ENCODE measurements at regions not wholly inside any gene's neighbourhood (a gene's known extent, or its start where the extent isn't known, plus 50 kb on each side); places are given as distances from the start of the nearest gene placed in this dataset.

GRCh38 chr1:10889650-10890353 lies 93.4 kb upstream of the CASZ1 start:
- Histone ChIP-seq H3K27me3 (ENCODE audit: insufficient read depth, insufficient read length) (peaks cover 18% of the 10 kb centered on the region), H3K36me3 (ENCODE audit: insufficient read depth, insufficient read length, low read length) (no peaks in the 10 kb centered on the region), H3K4me3 (ENCODE audit: insufficient read length, low read depth) (no peak overlapping the region), H3K9ac (ENCODE audit: insufficient read length, low read depth) (peak overlapping the region; percentile 77), H3K4me1 (ENCODE audit: insufficient read depth, insufficient read length) (peaks cover 11% of the 10 kb centered on the region), H3K9me3 (ENCODE audit: insufficient read depth, low read length) (no peaks in the 10 kb centered on the region)
- DNase-seq (ENCODE audit: low read depth, low spot score) = no peak
- TF ChIP-seq YY1 (IDR thresholded peaks at IDR 0.05; ENCODE audit: insufficient read depth, insufficient read length) (no peak), SUZ12 (IDR thresholded peaks at IDR 0.05; ENCODE audit: extremely low read depth, insufficient read depth, insufficient read length) (no peak), ZNF274 (IDR thresholded peaks at IDR 0.05; ENCODE audit: low read depth, low read length) (no peak)

DNA sequence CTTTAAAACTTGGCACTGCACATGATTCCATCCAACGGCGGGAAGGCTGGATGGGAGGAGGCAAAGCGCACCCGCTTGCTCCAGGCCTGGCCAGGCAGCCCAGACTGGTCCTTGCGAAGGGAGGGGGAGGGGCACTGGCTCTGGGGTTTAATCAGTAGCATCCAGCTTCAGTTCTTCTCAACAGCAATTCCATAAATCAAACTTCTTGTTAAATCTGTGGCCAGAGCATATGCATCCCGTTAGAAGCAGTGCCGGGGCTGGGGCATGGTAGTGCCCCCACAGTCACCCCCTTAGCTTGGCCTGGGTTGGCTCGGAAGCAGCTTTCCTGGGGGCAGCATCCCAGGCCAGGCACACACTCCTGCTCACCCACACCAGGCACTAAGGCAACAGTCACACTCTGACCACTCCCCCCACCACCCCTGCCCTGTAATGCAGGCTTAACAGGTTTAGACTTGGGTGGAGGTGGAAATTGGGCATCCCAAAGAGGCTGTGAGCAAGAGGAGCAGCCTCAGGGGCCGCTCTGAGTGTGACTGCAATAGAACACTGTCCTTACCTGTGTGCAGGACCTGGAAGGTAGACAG lies 94.1 kb upstream of the CASZ1 start:
- Histone ChIP-seq H3K27me3 (ENCODE audit: insufficient read depth, insufficient read length) (peaks cover 18% of the 10 kb centered on the region), H3K9ac (ENCODE audit: insufficient read length, low read depth) (no peak overlapping the region), H3K9me3 (ENCODE audit: insufficient read depth, low read length) (no peaks in the 10 kb centered on the region), H3K4me1 (ENCODE audit: insufficient read depth, insufficient read length) (peaks cover 11% of the 10 kb centered on the region), H3K36me3 (ENCODE audit: insufficient read depth, insufficient read length, low read length) (no peaks in the 10 kb centered on the region), H3K4me3 (ENCODE audit: insufficient read length, low read depth) (no peak overlapping the region)
- TF ChIP-seq YY1 (IDR thresholded peaks at IDR 0.05; ENCODE audit: insufficient read depth, insufficient read length) (no peak), SUZ12 (IDR thresholded peaks at IDR 0.05; ENCODE audit: extremely low read depth, insufficient read depth, insufficient read length) (no peak), ZNF274 (IDR thresholded peaks at IDR 0.05; ENCODE audit: low read depth, low read length) (no peak)
- DNase-seq (ENCODE audit: low read depth, low spot score) = no peak

- Histone ChIP-seq H3K4me1 (ENCODE audit: insufficient read depth, insufficient read length) (peaks cover 11% of the 10 kb centered on the region), H3K9me3 (ENCODE audit: insufficient read depth, low read length) (no peaks in the 10 kb centered on the region), H3K36me3 (ENCODE audit: insufficient read depth, insufficient read length, low read length) (no peaks in the 10 kb centered on the region), H3K9ac (ENCODE audit: insufficient read length, low read depth) (no peak overlapping the region), H3K27me3 (ENCODE audit: insufficient read depth, insufficient read length) (peaks cover 18% of the 10 kb centered on the region), H3K4me3 (ENCODE audit: insufficient read length, low read depth) (no peak overlapping the region)
- TF ChIP-seq ZNF274 (IDR thresholded peaks at IDR 0.05; ENCODE audit: low read depth, low read length) = no peak
- TF ChIP-seq YY1 (IDR thresholded peaks at IDR 0.05; ENCODE audit: insufficient read depth, insufficient read length) = no peak
- no peak for TF ChIP-seq SUZ12 (IDR thresholded peaks at IDR 0.05; ENCODE audit: extremely low read depth, insufficient read depth, insufficient read length)
- no peak for DNase-seq (ENCODE audit: low read depth, low spot score)
Observed at GRCh38 chr1:10891091-10891490, 94.6 kb upstream of the CASZ1 start.

GRCh38 chr1:10892138-10893065 lies 96.0 kb upstream of the CASZ1 start:
- TF ChIP-seq SUZ12 (IDR thresholded peaks at IDR 0.05; ENCODE audit: extremely low read depth, insufficient read depth, insufficient read length) (no peak), YY1 (IDR thresholded peaks at IDR 0.05; ENCODE audit: insufficient read depth, insufficient read length) (no peak), ZNF274 (IDR thresholded peaks at IDR 0.05; ENCODE audit: low read depth, low read length) (no peak)
- no peak for DNase-seq (ENCODE audit: low read depth, low spot score)
- no peak overlapping the region for H3K9ac ChIP-seq (ENCODE audit: insufficient read length, low read depth)
- H3K9me3 ChIP-seq (ENCODE audit: insufficient read depth, low read length) = no peaks in the 10 kb centered on the region
- H3K4me3 ChIP-seq (ENCODE audit: insufficient read length, low read depth) = no peak overlapping the region
- no peaks in the 10 kb centered on the region for H3K36me3 ChIP-seq (ENCODE audit: insufficient read depth, insufficient read length, low read length)
- H3K4me1 ChIP-seq (ENCODE audit: insufficient read depth, insufficient read length) = peaks cover 11% of the 10 kb centered on the region
- H3K27me3 ChIP-seq (ENCODE audit: insufficient read depth, insufficient read length) = peaks cover 18% of the 10 kb centered on the region

DNA sequence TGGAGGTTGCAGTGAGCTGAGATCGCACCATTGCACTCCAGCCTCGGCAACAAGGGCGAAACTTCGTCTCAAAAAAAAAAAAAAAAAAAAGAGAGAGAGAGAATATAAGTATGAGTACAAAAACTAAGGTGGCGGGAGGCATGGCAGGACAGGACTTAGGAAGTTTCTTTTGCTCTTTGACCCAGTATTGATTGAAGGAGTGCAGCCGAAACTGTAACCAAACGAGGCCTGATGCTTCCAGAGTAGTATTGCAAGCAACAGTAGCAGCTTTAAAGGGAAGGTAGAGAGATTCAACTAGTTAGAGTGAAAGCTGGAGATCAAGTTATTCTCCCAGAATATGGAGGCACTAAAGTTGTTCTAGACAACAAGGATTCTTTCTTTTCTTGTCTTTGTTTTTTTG lies 99.2 kb upstream of the CASZ1 start:
- no peak overlapping the region for H3K4me3 ChIP-seq (ENCODE audit: insufficient read length, low read depth)
- peaks cover 18% of the 10 kb centered on the region for H3K4me1 ChIP-seq (ENCODE audit: insufficient read depth, insufficient read length)
- H3K36me3 ChIP-seq (ENCODE audit: insufficient read depth, insufficient read length, low read length) = no peaks in the 10 kb centered on the region
- H3K27me3 ChIP-seq (ENCODE audit: insufficient read depth, insufficient read length) = peaks cover 4% of the 10 kb centered on the region
- no peak for TF ChIP-seq ZNF274 (IDR thresholded peaks at IDR 0.05; ENCODE audit: low read depth, low read length)
- TF ChIP-seq YY1 (IDR thresholded peaks at IDR 0.05; ENCODE audit: insufficient read depth, insufficient read length) = no peak
- TF ChIP-seq SUZ12 (IDR thresholded peaks at IDR 0.05; ENCODE audit: extremely low read depth, insufficient read depth, insufficient read length) = no peak
- no peak overlapping the region for H3K9ac ChIP-seq (ENCODE audit: insufficient read length, low read depth)
- no peaks in the 10 kb centered on the region for H3K9me3 ChIP-seq (ENCODE audit: insufficient read depth, low read length)
- DNase-seq (ENCODE audit: low read depth, low spot score) = no peak

GRCh38 chr1:10896673-10897072 lies 100.2 kb upstream of the CASZ1 start:
- no peaks in the 10 kb centered on the region for H3K27me3 ChIP-seq (ENCODE audit: insufficient read depth, insufficient read length)
- DNase-seq (ENCODE audit: low read depth, low spot score) = no peak
- H3K36me3 ChIP-seq (ENCODE audit: insufficient read depth, insufficient read length, low read length) = no peaks in the 10 kb centered on the region
- no peak overlapping the region for H3K4me3 ChIP-seq (ENCODE audit: insufficient read length, low read depth)
- H3K9ac ChIP-seq (ENCODE audit: insufficient read length, low read depth) = no peak overlapping the region
- TF ChIP-seq YY1 (IDR thresholded peaks at IDR 0.05; ENCODE audit: insufficient read depth, insufficient read length) = no peak
- no peak for TF ChIP-seq SUZ12 (IDR thresholded peaks at IDR 0.05; ENCODE audit: extremely low read depth, insufficient read depth, insufficient read length)
- no peak for TF ChIP-seq ZNF274 (IDR thresholded peaks at IDR 0.05; ENCODE audit: low read depth, low read length)
- no peaks in the 10 kb centered on the region for H3K9me3 ChIP-seq (ENCODE audit: insufficient read depth, low read length)
- H3K4me1 ChIP-seq (ENCODE audit: insufficient read depth, insufficient read length) = peaks cover 21% of the 10 kb centered on the region

All from NT2/D1 (cell line).